HL-60 (cell line): ENCODE measurements at regions not wholly inside any gene's neighbourhood (a gene's known extent, or its start where the extent isn't known, plus 50 kb on each side); places are given as distances from the start of the nearest gene placed in this dataset.
"Not testable (repeated sequence)": the region's sequence is repeated elsewhere in the genome, so short reads cannot be mapped to it uniquely, and the experiment has no call there.

ENCODE experiments used
- CTCF ChIP-seq: IDR thresholded peaks from one replicate; pipeline ENCODE4 v1.5.1; 2011; ENCODE audit warnings: low read length, control low read depth, inconsistent platforms; ENCODE audit not compliant: insufficient read depth
- GABPA ChIP-seq: IDR thresholded peaks from 2 replicates; pipeline ENCODE4 v1.6.1; 2012; ENCODE audit warnings: low read depth
- POLR2AphosphoS5 ChIP-seq: IDR thresholded peaks from 2 replicates; pipeline ENCODE4 v1.6.1; 2012; ENCODE audit warnings: low read depth
- REST ChIP-seq: IDR thresholded peaks from 2 replicates; pipeline ENCODE4 v1.6.1; 2012; ENCODE audit warnings: low read depth; ENCODE audit not compliant: insufficient replicate concordance
- SPI1 ChIP-seq: IDR thresholded peaks from 2 replicates; pipeline ENCODE4 v1.6.1; 2012; ENCODE audit warnings: low read depth, mild to moderate bottlenecking, borderline replicate concordance

- not testable (repeated sequence) for TF ChIP-seq CTCF, POLR2AphosphoS5, REST, SPI1, GABPA
These were observed 482.5 kb downstream of the SUCLG1 start for GRCh38 chr2:83976628-83977027.
